ENCODE measurements at regions not wholly inside any gene's neighbourhood (a gene's known extent, or its start where the extent isn't known, plus 50 kb on each side); places are given as distances from the start of the nearest gene placed in this dataset.

GRCh38 chr1:29739176-29739575 is 502.9 kb downstream of the PTPRU start:
- no peak overlapping the region for H3K4me3 ChIP-seq (ENCODE audit: low read depth, low read length)
- TF ChIP-seq CTCF (IDR thresholded peaks at IDR 0.05; ENCODE audit: low read depth, low read length), result no peak

GRCh38 chr1:29736582-29737188 is 500.4 kb downstream of the PTPRU start:
- no peak overlapping the region for H3K4me3 ChIP-seq (ENCODE audit: low read depth, low read length)
- no peak for TF ChIP-seq CTCF (IDR thresholded peaks at IDR 0.05; ENCODE audit: low read depth, low read length)

- H3K4me3 ChIP-seq (ENCODE audit: low read depth, low read length), result no peak overlapping the region
- TF ChIP-seq CTCF (IDR thresholded peaks at IDR 0.05; ENCODE audit: low read depth, low read length), result no peak
These were observed 496.1 kb downstream of the PTPRU start for GRCh38 chr1:29732453-29732852.

GRCh38 chr1:29730623-29731022 is 494.3 kb downstream of the PTPRU start:
- H3K4me3 ChIP-seq (ENCODE audit: low read depth, low read length), result no peak overlapping the region
- TF ChIP-seq CTCF (IDR thresholded peaks at IDR 0.05; ENCODE audit: low read depth, low read length), result no peak

GRCh38 chr1:29729281-29729680 is 493.0 kb downstream of the PTPRU start:
- TF ChIP-seq CTCF (IDR thresholded peaks at IDR 0.05; ENCODE audit: low read depth, low read length), result no peak
- no peak overlapping the region for H3K4me3 ChIP-seq (ENCODE audit: low read depth, low read length)

GRCh38 chr1:29728703-29729102 is 492.4 kb downstream of the PTPRU start:
- no peak for TF ChIP-seq CTCF (IDR thresholded peaks at IDR 0.05; ENCODE audit: low read depth, low read length)
- H3K4me3 ChIP-seq (ENCODE audit: low read depth, low read length), result no peak overlapping the region

GRCh38 chr1:29725262-29725661 is 488.9 kb downstream of the PTPRU start:
- no peak for TF ChIP-seq CTCF (IDR thresholded peaks at IDR 0.05; ENCODE audit: low read depth, low read length)
- H3K4me3 ChIP-seq (ENCODE audit: low read depth, low read length), result no peak overlapping the region

Data from WI38 (cell line).